ENCODE measurements at regions not wholly inside any gene's neighbourhood (a gene's known extent, or its start where the extent isn't known, plus 50 kb on each side); places are given as distances from the start of the nearest gene placed in this dataset.

DNA sequence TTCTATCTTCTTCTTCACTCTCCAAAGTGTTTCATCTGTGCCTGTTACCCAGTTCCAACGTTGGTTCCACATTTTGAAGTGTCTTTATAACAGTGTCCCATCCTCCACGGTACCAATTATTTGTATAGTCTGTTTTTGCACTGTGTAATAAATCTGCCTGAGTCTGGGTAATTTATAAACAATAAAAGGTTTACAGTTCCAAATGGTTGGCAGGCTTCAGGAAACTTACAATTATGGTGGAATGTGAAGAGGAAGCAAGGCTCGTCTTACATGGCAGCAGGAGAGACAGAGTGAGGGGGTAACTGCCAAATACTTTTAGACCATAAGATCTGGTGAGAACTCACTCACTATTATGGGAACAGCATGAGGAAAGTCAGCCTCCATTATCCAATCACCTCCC is 465.4 kb upstream of the CDH9 start:
- Histone ChIP-seq H3K4me1 (ENCODE audit: insufficient read depth, low read length) (no peaks in the 10 kb centered on the region), H3K27ac (ENCODE audit: low read depth in 1 of 2, low read length in 2 of 2) (no peak overlapping the region), H3K4me3 (ENCODE audit: low read length) (no peak overlapping the region), H3K36me3 (ENCODE audit: insufficient read depth, low read length) (no peaks in the 10 kb centered on the region), H3K27me3 (ENCODE audit: control insufficient read depth in 1 of 2, insufficient read depth in 2 of 2, low read length in 2 of 2) (no peaks in the 10 kb centered on the region), H3K9me3 (ENCODE audit: control insufficient read depth in 1 of 2, insufficient read depth in 1 of 2, low read length in 2 of 2) (peaks cover 7 to 19% of the 10 kb centered on the region in 2 experiments)
- POLR2A ChIA-PET, result no interaction called here
- Mint-ChIP-seq H3K4me3 (no peak overlapping the region), H3K9me3 (peaks cover 14% of the 10 kb centered on the region), H3K27ac (no peak overlapping the region), H3K27me3 (no peaks in the 10 kb centered on the region), H3K36me3 (ENCODE audit: low read depth) (no peaks in the 10 kb centered on the region), H3K4me1 (ENCODE audit: low read depth) (no peaks in the 10 kb centered on the region)
- TF ChIP-seq, protein P1, sequence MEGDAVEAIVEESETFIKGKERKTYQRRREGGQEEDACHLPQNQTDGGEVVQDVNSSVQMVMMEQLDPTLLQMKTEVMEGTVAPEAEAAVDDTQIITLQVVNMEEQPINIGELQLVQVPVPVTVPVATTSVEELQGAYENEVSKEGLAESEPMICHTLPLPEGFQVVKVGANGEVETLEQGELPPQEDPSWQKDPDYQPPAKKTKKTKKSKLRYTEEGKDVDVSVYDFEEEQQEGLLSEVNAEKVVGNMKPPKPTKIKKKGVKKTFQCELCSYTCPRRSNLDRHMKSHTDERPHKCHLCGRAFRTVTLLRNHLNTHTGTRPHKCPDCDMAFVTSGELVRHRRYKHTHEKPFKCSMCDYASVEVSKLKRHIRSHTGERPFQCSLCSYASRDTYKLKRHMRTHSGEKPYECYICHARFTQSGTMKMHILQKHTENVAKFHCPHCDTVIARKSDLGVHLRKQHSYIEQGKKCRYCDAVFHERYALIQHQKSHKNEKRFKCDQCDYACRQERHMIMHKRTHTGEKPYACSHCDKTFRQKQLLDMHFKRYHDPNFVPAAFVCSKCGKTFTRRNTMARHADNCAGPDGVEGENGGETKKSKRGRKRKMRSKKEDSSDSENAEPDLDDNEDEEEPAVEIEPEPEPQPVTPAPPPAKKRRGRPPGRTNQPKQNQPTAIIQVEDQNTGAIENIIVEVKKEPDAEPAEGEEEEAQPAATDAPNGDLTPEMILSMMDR (IDR thresholded peaks at IDR 0.05), result no peak
- ATAC-seq (ENCODE audit: poor library complexity) (no peak), DNase-seq (no peak)
- CTCF ChIA-PET, result no interaction called here
- intact Hi-C loops (cut with DNase I, micrococcal nuclease), result no loop called here

DNA sequence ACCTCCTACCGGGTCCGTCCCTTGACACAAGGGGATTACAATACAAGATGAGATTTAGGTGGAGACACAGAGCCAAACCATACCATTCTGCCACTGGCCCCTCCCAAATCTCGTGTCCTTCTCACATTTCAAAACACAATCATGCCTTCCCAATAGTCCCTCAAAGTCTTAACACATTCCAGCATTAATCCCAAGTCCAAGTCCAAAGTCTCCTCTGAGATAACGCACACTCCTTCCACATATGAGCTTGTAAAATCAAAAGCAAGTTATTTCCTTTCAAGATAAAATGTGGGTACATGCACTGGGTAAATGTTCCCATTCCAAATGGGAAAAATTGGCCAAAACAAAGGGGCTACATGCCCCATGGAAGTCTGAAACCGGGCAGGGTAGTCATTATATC is 463.9 kb upstream of the CDH9 start:
- POLR2A ChIA-PET, result no interaction called here
- Histone ChIP-seq H3K27ac (ENCODE audit: low read depth in 1 of 2, low read length in 2 of 2) (no peak overlapping the region), H3K27me3 (ENCODE audit: control insufficient read depth in 1 of 2, insufficient read depth in 2 of 2, low read length in 2 of 2) (no peaks in the 10 kb centered on the region), H3K4me1 (ENCODE audit: insufficient read depth, low read length) (no peaks in the 10 kb centered on the region), H3K36me3 (ENCODE audit: insufficient read depth, low read length) (no peaks in the 10 kb centered on the region), H3K9me3 (ENCODE audit: control insufficient read depth in 1 of 2, insufficient read depth in 1 of 2, low read length in 2 of 2) (peaks cover 7 to 19% of the 10 kb centered on the region in 2 experiments), H3K4me3 (ENCODE audit: low read length) (no peak overlapping the region)
- H3K36me3 Mint-ChIP-seq (ENCODE audit: low read depth), result no peaks in the 10 kb centered on the region
- DNase-seq (no peak), ATAC-seq (ENCODE audit: poor library complexity) (no peak)
- TF ChIP-seq, protein P1 (IDR thresholded peaks at IDR 0.05), result no peak
- H3K4me1 Mint-ChIP-seq (ENCODE audit: low read depth), result no peaks in the 10 kb centered on the region
- CTCF ChIA-PET, result no interaction called here
- H3K27ac Mint-ChIP-seq, result no peak overlapping the region
- no peak overlapping the region for H3K4me3 Mint-ChIP-seq
- H3K27me3 Mint-ChIP-seq, result no peaks in the 10 kb centered on the region
- H3K9me3 Mint-ChIP-seq, result peaks cover 14% of the 10 kb centered on the region
- intact Hi-C loops (cut with DNase I, micrococcal nuclease), result no loop called here

DNA sequence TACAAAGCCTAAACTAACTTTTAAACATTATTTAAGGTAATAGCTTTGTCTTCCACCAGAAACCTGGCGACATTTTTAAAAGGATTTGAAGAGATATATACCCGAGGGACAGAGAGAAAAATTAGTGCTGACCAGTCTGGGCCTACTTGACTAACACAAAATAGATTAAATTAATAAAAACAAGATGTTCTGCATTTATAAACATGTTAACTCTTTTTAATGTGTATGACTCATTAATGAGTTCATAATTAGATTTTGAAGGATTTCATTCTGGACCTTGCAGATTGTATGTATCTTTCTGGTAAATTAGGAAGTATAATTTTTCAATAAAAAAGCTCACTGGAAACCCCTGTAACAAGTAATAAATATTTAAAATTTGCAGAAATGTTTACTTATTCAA is 459.1 kb upstream of the CDH9 start:
- Histone ChIP-seq H3K36me3 (ENCODE audit: insufficient read depth, low read length) (no peaks in the 10 kb centered on the region), H3K4me3 (ENCODE audit: low read length) (no peak overlapping the region), H3K27me3 (ENCODE audit: control insufficient read depth in 1 of 2, insufficient read depth in 2 of 2, low read length in 2 of 2) (no peaks in the 10 kb centered on the region), H3K9me3 (ENCODE audit: control insufficient read depth in 1 of 2, insufficient read depth in 1 of 2, low read length in 2 of 2) (peaks cover 8 to 15% of the 10 kb centered on the region in 2 experiments), H3K4me1 (ENCODE audit: insufficient read depth, low read length) (no peaks in the 10 kb centered on the region), H3K27ac (ENCODE audit: low read depth in 1 of 2, low read length in 2 of 2) (no peak overlapping the region)
- ChIA-PET POLR2A (no interaction called here), CTCF (no interaction called here)
- Mint-ChIP-seq H3K27me3 (no peaks in the 10 kb centered on the region), H3K36me3 (ENCODE audit: low read depth) (no peaks in the 10 kb centered on the region), H3K9me3 (peaks cover 10% of the 10 kb centered on the region), H3K27ac (no peak overlapping the region), H3K4me1 (ENCODE audit: low read depth) (no peaks in the 10 kb centered on the region), H3K4me3 (no peak overlapping the region)
- TF ChIP-seq, protein P1 (IDR thresholded peaks at IDR 0.05), result no peak
- intact Hi-C loops (cut with DNase I, micrococcal nuclease), result no loop called here
- DNase-seq (no peak), ATAC-seq (ENCODE audit: poor library complexity) (no peak)

Data from CD4-positive, alpha-beta T cell (primary cell).